LHCN-M2 (cell line): ENCODE measurements at regions not wholly inside any gene's neighbourhood (a gene's known extent, or its start where the extent isn't known, plus 50 kb on each side); places are given as distances from the start of the nearest gene placed in this dataset.
"Not testable (repeated sequence)": the region's sequence is repeated elsewhere in the genome, so short reads cannot be mapped to it uniquely, and the experiment has no call there.

Source experiments
- DNase-seq: peaks from one replicate; pipeline ENCODE4 v3.0.0-alpha.2; 2012; ENCODE audit warnings: low read depth

- no peak for DNase-seq
These were observed 212.6 kb downstream of the BCAS1 start for GRCh38 chr20:53857723-53858236.

- DNase-seq: no peak
These were observed 213.8 kb downstream of the BCAS1 start for GRCh38 chr20:53856300-53857295.

- DNase-seq: no peak
These were observed 214.7 kb downstream of the BCAS1 start for GRCh38 chr20:53855733-53856132.

- DNase-seq: not testable (repeated sequence)
These were observed 215.8 kb downstream of the BCAS1 start for GRCh38 chr20:53854609-53854926.

GRCh38 chr20:53853111-53853713 lies 217.2 kb downstream of the BCAS1 start:
- no peak for DNase-seq

GRCh38 chr20:53852691-53853090 lies 217.7 kb downstream of the BCAS1 start:
- DNase-seq: no peak

- no peak for DNase-seq
These were observed 218.4 kb downstream of the BCAS1 start for GRCh38 chr20:53852014-53852413.

- no peak for DNase-seq
These were observed 220.1 kb downstream of the BCAS1 start for GRCh38 chr20:53850319-53850718.

GRCh38 chr20:53849471-53850059 lies 220.8 kb downstream of the BCAS1 start:
- DNase-seq: no peak

GRCh38 chr20:53848304-53848703 lies 222.1 kb downstream of the BCAS1 start:
- DNase-seq: no peak

- no peak for DNase-seq
These were observed 222.6 kb downstream of the BCAS1 start for GRCh38 chr20:53847837-53848170.

- peak; percentile 34 for DNase-seq
These were observed 223.1 kb downstream of the BCAS1 start for GRCh38 chr20:53847139-53847836.

GRCh38 chr20:53846640-53847039 lies 223.8 kb downstream of the BCAS1 start:
- DNase-seq: no peak

- DNase-seq: no peak
These were observed 224.4 kb downstream of the BCAS1 start for GRCh38 chr20:53845980-53846379.

- no peak for DNase-seq
These were observed 226.1 kb downstream of the BCAS1 start for GRCh38 chr20:53844259-53844658.

GRCh38 chr20:53843645-53844044 lies 226.7 kb downstream of the BCAS1 start:
- DNase-seq: no peak

GRCh38 chr20:53842301-53843099 lies 227.9 kb downstream of the BCAS1 start:
- DNase-seq: no peak

GRCh38 chr20:53841741-53842140 lies 228.7 kb downstream of the BCAS1 start:
- no peak for DNase-seq

- no peak for DNase-seq
These were observed 229.9 kb downstream of the BCAS1 start for GRCh38 chr20:53840532-53840931.

GRCh38 chr20:53839423-53840176 lies 230.8 kb downstream of the BCAS1 start:
- DNase-seq: no peak
